Right atrium auricular region (tissue), 2 donors: ENCODE measurements at regions not wholly inside any gene's neighbourhood (a gene's known extent, or its start where the extent isn't known, plus 50 kb on each side); places are given as distances from the start of the nearest gene placed in this dataset.

ENCODE experiments used
- DNase-seq: peaks from one replicate; pipeline ENCODE4 v3.0.0-alpha.2; 2019; ENCODE audit warnings: low spot score
- H3K27ac ChIP-seq, 2 donors: fragments of 200-600 bp; sonication (generic); 1 replicate in 1 of 2; 2 replicates in 1 of 2; pipeline ENCODE4 v1.5.1; 2016 to 2019
- H3K27me3 ChIP-seq, 2 donors: fragments of 200-600 bp; sonication (generic); one replicate each; pipeline versions ENCODE4 v1.5.1 to v1.6.0; 2017 to 2019
- H3K36me3 ChIP-seq: fragments of 200-600 bp; sonication (generic); one replicate; pipeline ENCODE4 v1.5.1; 2016
- H3K4me1 ChIP-seq, 2 donors: fragments of 200-600 bp; sonication (generic); one replicate each; pipeline versions ENCODE4 v1.5.1 to v1.6.0; 2017 to 2019
- H3K4me3 ChIP-seq, 2 donors: fragments of 200-600 bp; sonication (generic); 1 replicate in 1 of 2; 2 replicates in 1 of 2; pipeline ENCODE4 v1.5.1; 2017 to 2019; ENCODE audit warnings: mild to moderate bottlenecking in 1 of 2, moderate library complexity in 1 of 2
- H3K9me3 ChIP-seq, 2 donors: fragments of 200-600 bp; sonication (generic); one replicate each; pipeline ENCODE4 v1.5.1; 2019
- TF ChIP-seq, protein P1 (sequence below), 2 donors: fragments of 200-600 bp; sonication (generic); IDR thresholded peaks; one replicate each; pipeline ENCODE4 v1.5.1; 2019; ENCODE audit warnings: antibody characterized with exemption in 2 of 2

DNA sequence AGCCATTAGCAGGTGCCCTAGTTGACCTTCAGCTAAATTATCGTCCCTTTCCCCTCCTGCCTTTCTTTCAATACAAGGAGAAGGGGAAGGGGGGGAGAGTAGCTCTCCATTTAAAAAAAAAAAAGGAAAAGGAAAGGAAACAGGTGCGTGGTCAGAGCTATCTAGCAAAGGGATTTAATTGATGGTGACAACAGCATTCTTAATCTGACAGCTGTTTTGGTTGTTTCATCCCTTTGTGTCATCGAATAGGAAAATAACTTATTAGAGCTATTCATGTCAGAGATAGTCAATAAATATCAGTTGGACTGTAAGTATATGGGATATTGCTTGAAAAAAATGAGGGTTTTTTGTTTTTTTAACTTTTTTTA is 195.2 kb upstream of the SASH1 start:
- Histone ChIP-seq H3K27ac (no peak overlapping the region), H3K4me3 (no peak overlapping the region), H3K36me3 (no peaks in the 10 kb centered on the region), H3K4me1 (no peaks in the 10 kb centered on the region), H3K9me3 (no peaks in the 10 kb centered on the region), H3K27me3 (no peaks in the 10 kb centered on the region)
- no peak for DNase-seq
- TF ChIP-seq, protein P1, sequence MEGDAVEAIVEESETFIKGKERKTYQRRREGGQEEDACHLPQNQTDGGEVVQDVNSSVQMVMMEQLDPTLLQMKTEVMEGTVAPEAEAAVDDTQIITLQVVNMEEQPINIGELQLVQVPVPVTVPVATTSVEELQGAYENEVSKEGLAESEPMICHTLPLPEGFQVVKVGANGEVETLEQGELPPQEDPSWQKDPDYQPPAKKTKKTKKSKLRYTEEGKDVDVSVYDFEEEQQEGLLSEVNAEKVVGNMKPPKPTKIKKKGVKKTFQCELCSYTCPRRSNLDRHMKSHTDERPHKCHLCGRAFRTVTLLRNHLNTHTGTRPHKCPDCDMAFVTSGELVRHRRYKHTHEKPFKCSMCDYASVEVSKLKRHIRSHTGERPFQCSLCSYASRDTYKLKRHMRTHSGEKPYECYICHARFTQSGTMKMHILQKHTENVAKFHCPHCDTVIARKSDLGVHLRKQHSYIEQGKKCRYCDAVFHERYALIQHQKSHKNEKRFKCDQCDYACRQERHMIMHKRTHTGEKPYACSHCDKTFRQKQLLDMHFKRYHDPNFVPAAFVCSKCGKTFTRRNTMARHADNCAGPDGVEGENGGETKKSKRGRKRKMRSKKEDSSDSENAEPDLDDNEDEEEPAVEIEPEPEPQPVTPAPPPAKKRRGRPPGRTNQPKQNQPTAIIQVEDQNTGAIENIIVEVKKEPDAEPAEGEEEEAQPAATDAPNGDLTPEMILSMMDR (IDR thresholded peaks at IDR 0.05), result no peak

DNA sequence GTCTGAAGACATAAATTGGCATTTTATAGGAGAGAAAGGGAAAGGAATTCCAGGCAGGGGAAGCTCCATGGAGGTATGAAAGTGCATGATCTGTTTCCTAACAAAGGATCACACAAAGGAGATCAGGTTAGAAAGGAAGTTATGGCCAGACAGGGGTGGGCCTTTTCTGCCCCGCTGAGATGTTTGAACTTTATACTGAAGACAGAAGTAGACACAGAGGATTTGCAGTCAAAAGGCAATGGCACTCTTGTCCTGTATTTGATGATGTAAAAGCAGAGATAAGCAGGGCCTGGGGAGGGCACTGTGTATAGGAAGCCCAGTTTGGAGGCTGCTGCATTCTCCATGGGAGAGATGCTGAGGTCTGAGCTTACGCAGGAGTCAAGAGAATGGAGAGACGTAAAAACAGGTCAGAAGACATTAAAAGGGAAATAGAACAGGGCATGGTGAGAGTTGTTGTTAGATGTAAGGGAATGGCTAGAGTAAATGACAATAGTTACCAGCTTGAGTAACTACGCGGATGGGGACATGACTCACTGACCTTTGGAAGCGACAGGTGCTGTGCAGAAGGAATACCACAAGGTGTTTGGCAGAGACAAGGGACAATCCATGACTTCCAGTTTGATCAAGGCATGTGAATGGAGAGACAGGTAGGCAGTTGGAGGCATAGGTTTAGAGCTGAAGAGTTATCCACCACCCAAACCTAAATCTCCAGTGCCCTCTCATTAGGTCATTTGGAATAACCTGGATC is 190.6 kb upstream of the SASH1 start:
- no peaks in the 10 kb centered on the region for H3K27me3 ChIP-seq
- DNase-seq, result no peak
- TF ChIP-seq, protein P1 (IDR thresholded peaks at IDR 0.05), result no peak

DNA sequence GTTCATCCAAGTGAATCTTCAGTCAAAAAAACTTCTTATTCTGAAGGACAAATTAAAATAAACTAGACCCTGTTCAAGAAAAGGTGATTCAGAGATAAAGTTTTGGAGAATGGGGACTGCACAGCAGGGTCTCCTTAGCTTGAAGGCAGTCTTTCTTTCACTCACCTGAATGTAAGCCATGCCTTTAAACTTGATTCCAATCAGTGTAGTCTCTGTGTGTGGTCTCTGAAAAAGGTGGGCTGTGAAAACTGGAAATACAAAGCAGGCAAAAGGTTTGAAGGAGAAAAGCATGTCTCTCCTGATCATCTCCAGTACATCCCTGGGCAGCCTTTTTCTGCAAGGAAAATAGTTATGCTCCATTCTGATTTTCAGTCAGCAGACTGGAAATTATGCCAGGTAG is 188.0 kb upstream of the SASH1 start:
- Histone ChIP-seq H3K9me3 (no peaks in the 10 kb centered on the region), H3K36me3 (no peaks in the 10 kb centered on the region), H3K27me3 (no peaks in the 10 kb centered on the region), H3K4me3 (no peak overlapping the region), H3K27ac (no peak overlapping the region), H3K4me1 (no peaks in the 10 kb centered on the region)
- DNase-seq, result no peak
- TF ChIP-seq, protein P1 (IDR thresholded peaks at IDR 0.05), result no peak

More for the DNA sequence above, 190.6 kb upstream of the SASH1 start:
- Histone ChIP-seq H3K27ac (no peak overlapping the region), H3K4me1 (no peaks in the 10 kb centered on the region), H3K9me3 (no peaks in the 10 kb centered on the region), H3K36me3 (no peaks in the 10 kb centered on the region), H3K4me3 (no peak overlapping the region)

DNA sequence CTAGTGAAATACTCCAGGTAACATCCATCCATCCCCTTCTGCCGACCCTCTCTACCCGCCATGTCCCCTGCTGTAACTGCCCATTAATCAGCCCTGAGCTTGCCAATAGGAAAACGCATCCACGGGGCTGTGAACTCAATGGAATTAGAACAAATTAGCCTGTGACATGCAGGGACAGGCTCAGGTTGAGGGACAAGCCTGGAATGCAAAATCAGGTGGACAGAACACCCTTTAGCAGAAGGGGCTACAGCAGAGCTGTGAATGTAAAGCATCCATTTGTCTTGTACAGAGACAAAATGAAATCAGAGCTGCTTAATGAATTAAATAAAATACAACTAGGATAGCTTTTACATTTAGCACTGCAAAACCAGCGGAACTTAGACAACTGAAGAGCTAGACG is 187.3 kb upstream of the SASH1 start:
- TF ChIP-seq, protein P1 (IDR thresholded peaks at IDR 0.05), result no peak
- Histone ChIP-seq H3K27ac (no peak overlapping the region), H3K4me3 (no peak overlapping the region), H3K27me3 (no peaks in the 10 kb centered on the region), H3K36me3 (no peaks in the 10 kb centered on the region), H3K9me3 (no peaks in the 10 kb centered on the region), H3K4me1 (no peaks in the 10 kb centered on the region)
- DNase-seq, result no peak

DNA sequence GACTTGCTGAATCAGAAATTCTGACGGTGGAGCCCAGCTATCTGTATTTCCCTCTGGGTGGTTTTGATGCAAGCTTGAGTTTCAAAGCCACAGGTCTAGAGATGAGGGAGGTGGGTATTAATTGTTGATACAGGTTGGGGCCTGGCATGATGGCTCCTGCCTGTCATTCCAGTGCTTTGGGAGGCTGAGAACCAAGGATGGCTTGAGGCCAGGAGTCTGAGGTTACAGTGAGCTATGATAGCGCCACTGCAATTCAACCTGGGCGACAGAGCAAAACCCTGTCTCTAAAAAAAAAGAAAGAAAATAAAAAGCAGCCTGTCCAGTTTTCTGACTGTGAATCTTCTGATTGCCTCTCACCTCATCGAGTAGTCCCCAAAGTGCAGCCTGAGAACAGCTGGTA is 184.8 kb upstream of the SASH1 start:
- H3K4me1 ChIP-seq, result no peaks in the 10 kb centered on the region

More for the DNA sequence above, 184.8 kb upstream of the SASH1 start:
- Histone ChIP-seq H3K36me3 (no peaks in the 10 kb centered on the region), H3K27ac (no peak overlapping the region), H3K9me3 (no peaks in the 10 kb centered on the region), H3K27me3 (no peaks in the 10 kb centered on the region), H3K4me3 (no peak overlapping the region)
- no peak for DNase-seq
- TF ChIP-seq, protein P1 (IDR thresholded peaks at IDR 0.05), result no peak
